Amniotic epithelial cell (primary cell): ENCODE measurements at regions not wholly inside any gene's neighbourhood (a gene's known extent, or its start where the extent isn't known, plus 50 kb on each side); places are given as distances from the start of the nearest gene placed in this dataset.
"Not testable (repeated sequence)": the region's sequence is repeated elsewhere in the genome, so short reads cannot be mapped to it uniquely, and the experiment has no call there.

Source experiments
- DNase-seq: peaks from one replicate; pipeline ENCODE4 v3.0.0-alpha.2; 2010; ENCODE audit warnings: low read depth

DNA sequence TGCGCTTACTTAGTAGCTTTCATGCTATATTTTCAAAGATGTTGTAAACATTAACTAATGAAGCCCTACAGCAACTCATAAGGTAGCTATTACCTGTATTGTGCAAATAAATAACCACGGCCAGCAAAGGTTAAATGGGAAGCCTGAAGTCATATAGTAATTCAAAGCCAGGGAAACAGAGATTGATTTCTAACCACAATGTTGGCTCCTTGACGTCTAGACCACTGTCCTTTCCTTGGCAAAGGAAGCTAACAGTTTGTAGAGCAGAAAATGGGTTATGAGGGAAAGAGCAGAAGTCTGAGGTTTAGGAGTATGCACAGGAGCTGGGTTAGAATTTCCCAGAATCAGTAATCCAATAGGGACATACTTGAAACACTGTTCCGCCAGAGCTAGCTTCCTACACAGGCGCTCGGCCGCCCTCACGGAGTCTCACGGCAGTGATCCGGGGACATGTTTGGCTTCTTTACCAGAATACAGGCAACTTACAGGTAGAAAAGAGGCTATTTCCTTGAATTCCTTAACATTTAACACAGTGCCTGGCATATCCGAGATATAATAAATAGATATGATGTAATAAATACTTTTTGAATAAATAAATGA lies 298.8 kb upstream of the LYPLAL1 start:
- DNase-seq = no peak

GRCh38 chr1:218878369-218878768 lies 295.3 kb upstream of the LYPLAL1 start:
- DNase-seq = peak; percentile 59

DNA sequence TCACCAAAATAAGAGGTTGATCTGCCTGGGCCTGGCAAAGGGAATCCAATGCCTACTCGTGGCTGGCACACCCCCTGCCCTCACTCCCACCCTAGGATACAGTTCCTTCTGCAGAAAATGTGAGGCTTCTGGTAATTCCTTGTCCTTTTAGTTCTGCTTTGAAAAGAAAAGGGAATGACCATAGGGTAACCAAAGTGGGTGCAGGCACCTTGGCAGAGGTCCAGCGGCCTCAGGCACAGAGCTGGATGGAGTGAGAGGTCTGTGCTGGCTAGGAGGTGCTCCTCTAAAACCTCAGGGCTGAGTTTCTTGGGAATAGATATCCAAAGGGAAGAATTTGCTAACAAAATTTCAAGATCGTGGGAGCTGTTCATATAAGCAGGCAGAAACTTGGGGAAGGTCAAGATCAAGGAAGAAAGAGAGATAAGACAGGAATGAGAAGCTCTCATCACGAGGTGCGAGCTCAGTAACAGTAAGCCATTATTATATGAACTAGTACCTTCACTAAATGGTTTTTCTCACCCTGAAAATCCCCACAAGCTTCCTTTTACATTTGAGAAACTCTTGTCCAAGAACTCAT lies 293.1 kb upstream of the LYPLAL1 start:
- DNase-seq = peak; percentile 64

DNA sequence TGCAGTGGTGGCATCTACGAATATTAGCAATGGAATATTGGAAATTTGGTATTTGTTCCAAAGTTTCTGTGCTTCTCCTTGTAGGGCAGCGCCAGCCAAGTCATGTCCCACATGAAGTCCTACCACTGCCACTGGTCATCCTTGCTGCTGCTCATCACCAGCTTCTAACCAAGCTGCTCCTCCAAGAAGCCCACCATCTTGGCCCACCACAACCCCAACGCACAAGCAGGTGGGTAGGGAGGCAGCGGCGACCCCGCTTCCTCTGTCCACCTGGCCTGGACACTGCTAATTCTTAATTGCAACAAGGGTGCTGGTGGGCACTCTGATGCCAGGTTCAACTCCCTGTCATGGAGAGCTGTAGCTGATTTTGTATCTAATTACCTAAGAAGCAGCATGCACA lies 291.2 kb upstream of the LYPLAL1 start:
- DNase-seq = no peak

- no peak for DNase-seq
These were observed 287.4 kb upstream of the LYPLAL1 start for GRCh38 chr1:218886101-218886871.

DNA sequence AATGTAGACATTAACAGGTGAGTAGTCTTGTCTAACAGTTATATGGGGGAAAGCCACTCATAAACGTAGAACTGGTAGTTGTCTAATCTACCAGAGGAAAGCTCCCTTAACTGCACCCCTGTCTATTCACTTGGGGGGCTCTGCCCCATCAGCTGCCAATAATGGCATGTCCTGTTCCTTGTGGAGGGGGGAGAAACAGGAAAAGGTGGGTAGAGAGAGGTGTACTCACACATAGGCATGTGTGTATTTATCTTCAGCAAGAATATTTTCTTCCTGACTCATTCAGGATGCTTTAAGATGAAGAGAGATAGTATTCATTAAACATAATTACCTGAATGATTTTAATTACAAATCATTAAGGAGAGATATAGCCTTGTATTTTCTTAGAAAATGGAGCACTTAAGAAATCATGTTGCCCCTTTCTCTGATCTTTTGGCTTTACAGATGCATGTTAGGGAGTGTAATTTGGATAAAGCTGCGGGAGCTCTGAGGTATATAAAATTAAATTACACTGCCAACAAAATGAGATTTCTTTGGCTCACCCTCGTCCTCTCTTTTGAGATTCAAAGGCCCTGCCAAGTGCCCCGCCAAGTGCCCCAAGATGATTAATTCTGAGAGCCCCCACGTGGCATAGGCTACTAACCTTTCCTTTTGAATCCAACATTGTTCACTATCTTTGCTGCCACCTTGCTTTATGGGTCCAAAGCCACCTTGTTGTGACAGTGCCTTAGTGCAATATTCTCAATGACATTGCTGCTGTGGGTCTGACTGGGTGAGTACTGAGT lies 286.3 kb upstream of the LYPLAL1 start:
- DNase-seq = no peak

DNA sequence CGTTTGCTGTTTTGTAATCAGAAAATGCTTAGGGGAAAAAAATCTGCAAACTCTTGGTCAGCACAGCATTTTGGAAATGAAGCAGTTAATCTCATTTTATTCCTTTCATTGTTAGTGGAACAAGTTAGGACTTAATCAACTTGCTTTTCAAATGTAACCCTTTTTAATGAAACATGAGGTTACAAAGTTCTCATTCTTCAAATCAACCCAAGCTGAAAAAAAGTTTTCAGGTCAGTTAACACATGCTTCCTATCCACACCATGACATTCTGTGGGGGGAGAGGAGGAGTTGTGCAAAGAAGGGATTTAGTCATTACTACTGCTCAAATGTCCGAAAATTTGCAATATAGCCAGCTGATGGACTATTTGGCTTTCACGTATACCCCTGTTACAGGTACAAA lies 283.2 kb upstream of the LYPLAL1 start:
- no peak for DNase-seq

- DNase-seq = no peak
These were observed 282.1 kb upstream of the LYPLAL1 start for GRCh38 chr1:218891577-218891976.

DNA sequence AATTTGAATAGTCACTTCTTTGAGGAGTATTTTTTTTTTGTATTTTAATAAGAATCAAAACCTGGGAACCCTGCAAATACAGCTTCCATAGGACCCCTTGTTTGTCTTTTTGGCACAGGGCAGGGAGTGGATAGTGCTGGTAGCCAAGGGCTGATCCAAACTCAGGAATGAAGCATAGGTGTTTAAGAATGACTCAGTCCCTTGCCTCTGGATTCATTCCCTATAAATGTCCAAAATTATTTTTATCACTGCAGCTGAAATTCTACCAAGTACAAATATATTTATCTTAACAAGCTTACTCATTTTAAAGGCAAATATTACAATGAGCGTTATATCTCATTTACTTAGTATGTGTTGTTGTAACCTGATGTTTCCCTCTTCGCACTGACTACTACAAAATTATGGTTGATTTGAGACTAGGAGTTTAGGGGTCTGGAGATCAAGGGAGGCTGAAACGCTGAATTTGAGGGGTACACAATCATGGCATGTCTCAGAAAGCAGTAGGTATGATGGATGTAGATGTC lies 278.6 kb upstream of the LYPLAL1 start:
- no peak for DNase-seq

DNA sequence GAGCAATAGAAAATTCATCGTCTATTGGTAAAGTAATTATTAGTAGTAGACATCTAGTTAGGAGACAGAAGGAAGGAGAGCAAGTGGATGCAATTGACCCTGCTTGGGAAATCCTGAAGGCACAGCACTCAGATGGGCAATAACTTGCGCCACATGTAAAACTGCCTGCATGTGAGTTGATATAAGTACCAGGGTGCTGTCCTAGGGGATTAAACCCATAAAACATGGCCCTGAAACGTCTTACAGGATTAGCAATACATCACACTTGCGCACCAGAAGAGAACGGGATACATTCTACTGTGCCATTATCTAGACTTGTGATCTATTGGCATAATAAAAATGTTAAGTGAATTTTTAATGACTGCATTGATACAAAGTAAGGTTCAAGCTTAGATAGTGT lies 277.5 kb upstream of the LYPLAL1 start:
- DNase-seq = no peak

- DNase-seq = no peak
These were observed 274.8 kb upstream of the LYPLAL1 start for GRCh38 chr1:218898921-218899320.

DNA sequence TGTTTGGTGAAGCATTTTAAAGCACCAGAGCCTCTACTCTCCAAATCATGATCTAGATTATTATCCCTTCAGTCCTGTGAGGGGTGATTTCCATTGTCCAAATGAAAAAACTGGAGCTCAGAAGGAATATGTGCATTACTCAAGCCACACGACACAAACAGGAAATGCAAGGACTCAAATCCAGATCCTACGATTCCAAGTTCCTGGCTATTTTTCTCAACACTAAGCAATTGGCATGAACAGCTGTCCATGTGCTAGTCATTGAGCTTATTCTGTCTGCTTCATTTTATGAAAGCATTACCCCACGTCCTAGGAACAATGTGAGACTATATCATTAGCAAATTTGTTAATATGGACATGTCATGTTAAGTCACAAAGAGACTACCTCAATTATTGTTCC lies 273.1 kb upstream of the LYPLAL1 start:
- no peak for DNase-seq

DNA sequence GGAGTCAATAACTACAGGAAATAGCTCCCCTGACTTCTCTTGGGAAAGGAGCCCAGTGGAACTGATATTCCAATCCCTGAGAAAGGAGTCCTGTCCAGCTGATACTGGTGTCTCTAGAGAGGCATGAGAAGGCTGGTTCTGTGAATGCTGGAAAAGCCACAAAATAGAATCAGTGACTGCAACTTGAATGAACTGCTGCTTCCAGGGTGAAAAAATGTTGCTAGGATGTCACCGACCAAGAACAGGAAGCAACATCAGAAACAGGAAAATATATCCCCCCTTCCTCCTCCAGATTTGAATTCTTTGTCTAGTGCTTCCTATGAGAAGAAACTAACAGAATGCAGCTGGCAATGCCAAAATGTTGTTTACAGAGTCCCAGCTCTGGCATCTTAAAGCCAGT lies 269.3 kb upstream of the LYPLAL1 start:
- DNase-seq = no peak

DNA sequence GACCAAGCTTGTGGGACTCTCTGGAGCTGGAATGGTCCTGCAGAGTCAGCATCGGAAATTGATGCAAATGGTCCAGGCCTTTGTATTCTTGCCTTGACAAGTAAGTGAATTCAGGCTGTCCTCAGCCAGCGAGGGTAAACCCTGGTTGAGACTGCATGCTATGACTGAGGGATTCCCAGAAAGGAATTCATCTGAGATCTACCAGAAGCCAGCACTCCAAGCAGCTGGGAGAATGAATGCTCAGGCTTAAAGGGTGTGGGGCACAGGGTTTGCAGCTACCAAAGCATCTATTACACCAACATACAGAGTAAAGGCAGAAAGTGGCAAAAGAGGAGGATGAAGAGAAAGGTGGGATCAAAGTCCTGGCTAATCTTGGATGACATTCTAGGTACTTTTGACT lies 257.0 kb upstream of the LYPLAL1 start:
- DNase-seq = no peak

GRCh38 chr1:218917656-218918055 lies 256.0 kb upstream of the LYPLAL1 start:
- DNase-seq = no peak

GRCh38 chr1:218925777-218926176 lies 247.9 kb upstream of the LYPLAL1 start:
- no peak for DNase-seq

DNA sequence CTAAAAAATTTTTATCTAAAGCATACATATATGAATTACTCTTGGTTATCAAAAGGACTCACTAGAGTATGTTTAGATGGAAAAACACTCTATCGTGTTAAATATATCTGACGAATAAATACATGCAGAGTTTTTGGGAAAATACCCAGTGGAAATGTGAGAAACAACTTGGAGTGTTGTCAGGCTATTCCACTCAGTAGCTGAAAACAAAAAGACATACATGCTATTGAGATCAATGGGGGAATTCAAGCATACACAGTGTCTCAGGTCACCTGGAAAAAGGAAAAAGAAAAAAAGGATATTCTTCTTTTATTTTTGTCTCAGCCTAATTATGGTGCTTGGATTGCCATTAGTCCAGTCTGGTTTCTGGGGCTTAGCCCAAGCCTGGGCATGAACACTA lies 247.0 kb upstream of the LYPLAL1 start:
- DNase-seq = no peak

DNA sequence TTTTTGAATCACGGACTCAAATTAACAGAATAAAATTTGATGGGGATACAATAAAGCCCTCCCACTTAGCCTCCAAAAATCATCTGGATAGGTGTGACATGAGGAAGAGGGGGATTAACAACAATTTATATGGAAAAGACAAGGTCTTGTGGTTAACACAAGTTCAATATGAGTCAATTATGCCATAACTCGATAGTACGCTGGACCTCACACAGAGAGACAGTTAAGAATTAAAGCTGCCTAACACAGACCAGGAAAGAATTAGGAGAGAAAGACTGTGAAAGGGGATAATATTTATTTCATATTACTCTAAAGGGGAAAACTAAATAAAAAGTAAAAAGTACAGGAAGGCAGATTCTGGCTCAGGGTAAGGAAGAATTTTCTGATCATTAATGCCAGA lies 243.7 kb upstream of the LYPLAL1 start:
- no peak for DNase-seq

DNA sequence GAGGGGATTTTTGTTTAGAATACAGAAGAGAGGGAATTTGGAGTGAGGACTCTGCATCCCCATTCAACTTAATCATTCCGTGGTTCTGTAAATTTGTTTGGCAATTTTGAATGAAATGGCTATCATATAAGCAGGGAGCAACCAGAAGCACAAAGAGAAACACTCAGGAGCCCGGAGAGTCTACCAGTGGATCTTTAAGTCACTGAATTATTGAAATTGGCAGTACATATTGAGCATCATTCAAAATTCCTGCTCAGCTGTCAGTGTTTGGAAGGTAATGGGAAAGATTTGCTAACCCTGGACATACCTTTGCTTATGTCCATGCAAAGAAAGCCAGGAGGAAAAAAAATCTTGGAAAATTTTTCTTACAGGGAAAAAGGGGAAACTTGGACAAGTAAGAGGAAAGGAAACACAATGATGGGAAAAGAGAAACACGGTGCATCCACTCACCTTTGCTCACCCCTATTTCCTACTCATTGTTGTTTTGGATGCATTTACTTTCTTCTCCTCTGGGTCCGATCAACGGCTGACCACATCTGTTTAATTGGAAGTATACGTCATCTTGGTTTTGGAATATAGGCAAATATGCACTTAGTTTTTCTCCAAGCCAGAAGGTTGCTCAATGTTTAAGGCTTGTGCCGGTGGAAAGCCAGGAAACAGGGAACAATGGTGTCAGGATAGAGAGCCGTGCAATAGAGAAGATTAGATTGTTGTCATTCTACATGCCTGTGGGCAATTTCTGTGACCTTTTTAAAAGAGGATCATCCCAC lies 243.0 kb upstream of the LYPLAL1 start:
- DNase-seq = peak; percentile 81

DNA sequence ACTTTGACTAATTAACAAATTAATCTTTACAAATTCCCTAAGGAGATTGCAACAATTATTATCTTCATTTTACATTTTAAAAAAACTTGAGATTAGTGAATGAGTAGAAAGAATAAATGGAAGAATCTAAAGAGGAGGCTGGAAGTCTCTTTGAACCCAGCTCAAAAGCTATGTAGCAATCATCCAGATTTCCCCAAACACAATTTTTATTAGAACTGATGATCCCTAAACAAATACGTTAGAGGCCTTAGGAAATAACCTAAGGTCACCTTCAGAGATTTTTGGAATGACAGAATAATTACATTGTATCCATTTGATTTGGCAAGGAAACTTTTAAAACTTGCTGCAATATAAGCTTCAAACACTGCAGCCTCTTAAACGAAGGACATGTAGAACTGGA lies 242.4 kb upstream of the LYPLAL1 start:
- no peak for DNase-seq

DNA sequence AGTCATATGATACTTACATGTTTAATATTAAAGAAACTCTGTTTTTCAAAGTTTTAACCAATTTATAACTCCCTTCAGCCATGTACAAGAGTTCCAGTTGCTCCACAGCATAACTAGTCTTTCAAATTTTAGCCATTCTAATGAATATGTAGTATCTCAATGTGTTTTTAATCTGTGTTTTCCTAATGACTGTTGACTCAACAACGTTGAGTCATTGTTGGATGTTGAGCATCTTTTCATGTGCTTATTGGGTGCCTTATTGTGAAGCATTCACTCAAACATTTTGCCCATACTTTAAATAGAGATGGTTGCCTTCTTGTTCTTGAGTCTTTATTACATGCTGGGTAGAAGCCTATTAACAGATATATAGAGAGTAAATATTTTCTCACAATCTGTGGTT lies 240.2 kb upstream of the LYPLAL1 start:
- DNase-seq = no peak

GRCh38 chr1:218935408-218935807 lies 238.3 kb upstream of the LYPLAL1 start:
- not testable (repeated sequence) for DNase-seq
